Fibroblast of skin of back (primary cell): ENCODE measurements at regions not wholly inside any gene's neighbourhood (a gene's known extent, or its start where the extent isn't known, plus 50 kb on each side); places are given as distances from the start of the nearest gene placed in this dataset.

Experiments used
- DNase-seq: peaks from one replicate; pipeline ENCODE4 v3.0.0-alpha.2; 2013

DNA sequence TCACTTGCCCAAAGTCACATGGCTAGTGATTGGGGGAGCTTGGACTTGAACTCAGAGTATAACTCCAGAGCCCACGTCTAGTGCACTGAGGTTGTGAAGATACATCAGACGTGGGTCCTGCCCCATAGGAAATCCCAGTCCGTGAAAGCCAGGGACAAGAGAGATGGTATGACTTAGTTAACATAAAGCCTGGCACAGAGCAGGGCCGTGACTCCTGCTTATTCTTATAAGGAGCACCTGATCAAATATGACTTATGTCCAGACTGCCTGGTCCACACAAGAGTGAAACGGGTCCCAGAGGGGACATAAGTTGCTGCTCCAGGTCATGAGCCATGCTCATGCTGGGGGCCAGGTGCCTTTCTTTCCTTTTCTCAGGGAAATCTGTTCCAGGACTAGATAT, 166.3 kb upstream of the USP24 start:
- DNase-seq: no peak

DNA sequence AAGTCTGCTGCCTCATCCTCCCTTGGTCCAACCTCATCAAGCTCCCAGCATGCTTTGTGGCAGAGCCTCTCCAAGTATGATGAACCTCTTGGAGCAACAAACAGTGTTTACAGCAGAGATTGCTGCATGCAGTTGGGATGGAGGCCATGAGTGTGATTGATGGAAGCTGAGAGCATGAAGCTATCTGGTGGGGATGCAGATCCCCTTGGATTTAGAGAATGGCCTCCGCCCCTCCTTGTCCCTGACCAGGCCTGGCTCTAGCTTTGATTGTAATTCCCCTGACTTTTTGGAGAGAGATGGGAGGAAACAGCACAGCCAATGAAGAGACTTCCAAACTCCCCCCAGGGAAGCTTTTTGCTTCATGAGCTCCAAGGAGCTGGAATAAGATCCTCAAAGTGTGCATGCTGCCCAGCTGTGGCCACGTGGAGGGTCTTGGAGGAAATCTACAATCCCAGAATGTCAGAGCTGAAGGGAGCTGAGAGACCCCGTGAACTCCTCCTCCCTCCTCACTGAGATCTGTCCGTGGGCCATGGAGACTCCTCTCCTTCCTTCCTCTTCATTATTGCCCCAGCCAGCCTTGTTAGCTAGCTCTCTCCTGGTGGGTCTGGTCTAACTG, 165.3 kb upstream of the USP24 start:
- no peak for DNase-seq

DNA sequence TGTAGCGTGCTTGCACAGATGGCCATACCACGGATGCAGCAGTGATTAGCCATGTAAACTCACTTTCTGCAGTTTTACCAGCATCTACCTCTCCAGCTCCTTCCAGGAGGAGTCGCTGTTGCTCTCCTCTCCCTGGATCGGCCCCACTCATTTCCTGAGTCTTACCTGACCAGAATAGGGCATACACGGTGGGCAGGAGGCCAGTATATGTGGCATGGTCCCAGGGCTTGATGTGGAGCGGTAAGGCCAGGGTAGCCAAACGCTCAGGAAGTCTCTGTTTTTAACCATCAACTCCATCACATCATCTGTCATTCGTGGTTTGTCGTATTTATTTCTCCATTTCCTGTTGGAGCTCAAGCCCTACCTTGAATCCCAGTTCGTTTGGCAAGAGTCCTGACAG, 163.4 kb upstream of the USP24 start:
- DNase-seq: peak; percentile 25

DNA sequence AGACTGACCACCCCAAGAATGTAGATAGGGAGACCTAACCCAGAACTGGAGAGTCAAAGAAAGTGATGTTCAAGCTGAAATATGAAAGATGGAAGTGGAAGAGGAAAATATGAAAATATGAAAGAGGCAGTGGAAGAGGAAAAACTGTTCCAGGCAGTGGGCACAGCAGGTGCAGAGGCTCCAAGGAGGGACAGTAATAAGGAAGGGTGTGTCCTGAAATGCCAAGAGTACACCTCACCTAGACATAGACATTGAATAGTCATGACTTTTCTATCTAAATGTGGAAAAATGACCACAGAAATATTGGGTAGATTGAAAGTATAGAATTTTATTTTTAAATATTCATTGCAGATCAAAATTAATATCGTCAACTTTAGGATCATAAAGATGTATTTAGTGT, 161.7 kb upstream of the USP24 start:
- no peak for DNase-seq

DNA sequence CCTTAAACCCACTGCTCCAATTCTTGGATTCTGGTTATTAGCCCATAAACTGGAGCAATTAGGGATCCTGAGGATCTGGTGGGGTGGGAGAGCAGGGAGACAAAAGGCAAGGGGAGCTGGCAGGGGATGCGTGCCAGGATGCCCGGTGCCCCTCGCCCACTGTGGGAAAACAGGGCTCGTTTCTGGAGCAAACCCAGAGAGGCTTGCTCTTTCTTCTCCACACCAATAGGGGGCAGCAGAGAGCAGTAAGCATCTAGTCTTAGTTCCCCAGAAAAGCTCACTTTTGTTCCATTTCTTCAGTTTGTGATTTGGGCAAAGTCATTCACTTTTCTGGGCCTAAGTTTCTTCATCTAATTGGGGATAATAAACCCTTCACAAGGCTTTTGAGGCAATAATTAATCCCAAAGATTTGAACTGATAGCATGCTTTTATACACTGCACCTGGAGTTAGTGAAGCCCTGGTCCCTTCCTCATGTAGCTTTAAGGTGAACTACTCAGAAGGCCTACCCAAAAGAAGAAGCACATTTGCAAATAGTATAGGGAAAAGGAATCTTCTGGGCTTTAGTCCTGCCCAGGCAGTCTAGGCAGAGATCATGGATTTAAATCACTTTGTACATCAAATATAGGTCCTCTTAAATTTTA, 160.6 kb upstream of the USP24 start:
- DNase-seq: peak; percentile 51

DNA sequence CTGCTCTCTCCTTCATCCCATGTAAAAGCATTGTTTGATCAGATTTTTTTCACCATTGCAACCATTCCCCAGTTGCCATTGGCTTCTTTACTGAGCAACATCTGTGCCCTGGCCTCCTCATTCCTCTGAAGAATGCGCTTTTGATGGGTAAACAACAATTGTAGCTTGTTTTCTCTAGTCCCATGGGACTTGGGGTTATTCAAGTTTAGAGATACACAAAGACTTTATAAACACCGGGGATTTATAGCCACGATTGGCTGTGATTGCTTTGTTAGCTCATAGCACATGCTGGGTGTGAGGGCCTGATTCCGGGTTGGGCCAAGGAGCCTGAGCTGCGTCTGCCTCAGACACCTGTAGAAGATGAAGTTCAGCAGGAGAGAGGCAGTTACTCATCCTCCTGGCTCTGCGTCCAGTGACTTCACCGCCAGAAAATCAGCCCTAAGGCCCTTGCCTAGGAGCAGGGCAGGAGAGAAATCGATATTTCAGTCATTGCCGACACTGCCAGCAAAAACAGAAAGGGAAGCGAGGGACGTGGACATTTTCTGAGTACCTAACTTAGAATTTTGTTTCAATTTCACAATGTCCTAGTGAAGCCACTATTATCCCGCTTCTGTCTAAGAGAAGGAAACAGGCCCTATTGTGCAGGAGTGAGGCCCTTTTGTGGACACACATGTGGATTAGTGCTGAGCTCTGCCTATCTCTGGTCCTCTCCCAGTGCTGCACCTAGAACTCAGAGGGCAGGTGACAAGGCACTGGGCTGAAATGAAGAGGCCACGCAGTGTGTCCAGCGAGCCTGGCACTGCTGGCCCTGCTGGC, 159.8 kb upstream of the USP24 start:
- no peak for DNase-seq

DNA sequence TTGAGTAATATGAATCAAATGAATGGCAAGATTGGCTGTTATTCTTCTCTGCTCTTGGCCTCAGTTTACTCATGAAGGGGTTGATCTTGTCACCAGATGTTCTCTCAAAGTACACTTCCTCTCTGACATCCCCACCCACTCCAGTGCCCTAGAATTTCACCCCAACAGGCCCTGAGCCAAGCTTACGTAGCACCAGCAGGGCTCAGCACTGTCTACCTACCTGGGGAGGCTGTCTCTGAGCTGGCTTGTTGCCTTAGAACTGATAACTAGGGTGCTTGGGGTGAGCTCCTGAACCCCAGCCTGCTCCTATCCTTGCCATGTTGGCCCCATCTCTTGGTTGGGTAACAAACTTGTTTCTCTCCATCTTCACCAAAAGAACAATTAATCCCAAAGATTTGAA, 159.1 kb upstream of the USP24 start:
- DNase-seq: no peak

DNA sequence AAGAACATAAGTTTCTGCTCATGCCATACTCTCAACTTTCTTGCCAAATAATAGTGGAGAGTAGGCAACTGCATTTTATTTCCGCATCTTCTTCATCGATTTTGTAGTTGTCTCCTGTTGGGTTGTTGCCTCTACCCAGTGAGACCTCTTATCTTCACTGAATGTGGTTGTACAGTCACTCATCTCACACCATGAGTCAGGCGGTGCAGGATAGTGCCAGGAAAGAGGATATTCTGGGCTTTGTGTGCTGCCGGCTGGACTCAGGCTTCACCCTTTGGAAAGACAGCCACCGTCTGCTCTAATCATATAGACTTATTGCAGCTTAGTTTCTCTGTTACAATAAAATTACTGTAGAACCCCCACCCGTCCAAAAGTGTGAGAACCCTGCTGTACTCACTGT, 154.3 kb upstream of the USP24 start:
- peak; percentile 41 for DNase-seq

DNA sequence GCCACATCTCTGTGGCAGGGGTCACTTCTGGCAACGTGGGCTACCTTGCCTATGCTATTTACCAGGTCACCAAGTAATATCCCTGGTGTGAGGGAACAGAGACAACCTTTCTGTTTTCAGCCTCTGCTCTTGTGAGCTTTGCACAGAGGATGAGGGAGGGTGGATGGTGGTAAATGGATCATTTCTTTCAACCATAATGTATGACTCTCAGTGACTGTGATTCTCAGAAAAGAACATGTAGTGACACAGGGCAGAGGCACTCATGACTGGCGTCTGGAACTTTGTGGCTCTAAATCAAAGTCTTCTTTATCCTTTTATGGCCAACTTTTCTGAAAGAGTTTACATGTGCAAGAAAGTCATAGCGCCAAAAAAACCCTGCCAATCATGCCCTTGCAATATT, 153.5 kb upstream of the USP24 start:
- DNase-seq: no peak

DNA sequence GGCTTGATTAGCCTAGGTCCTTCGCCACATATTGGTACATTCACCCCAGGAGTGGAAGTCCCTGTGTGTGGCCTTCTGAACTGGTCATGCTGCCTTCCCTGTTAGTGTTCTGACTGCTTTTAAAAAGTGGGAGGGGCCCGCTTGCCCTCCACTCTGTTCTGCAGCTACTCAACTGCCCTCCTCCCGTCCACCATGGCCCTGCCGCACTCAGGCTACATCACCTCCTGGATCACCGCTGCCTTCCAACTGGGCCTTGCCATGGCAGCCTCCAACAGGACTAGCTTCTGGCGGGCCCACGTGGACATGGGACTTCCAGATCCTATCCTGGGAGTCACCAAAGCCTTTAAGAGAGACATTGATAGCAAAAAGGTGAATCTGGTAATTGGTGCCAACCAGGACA, 152.1 kb upstream of the USP24 start:
- DNase-seq: no peak

DNA sequence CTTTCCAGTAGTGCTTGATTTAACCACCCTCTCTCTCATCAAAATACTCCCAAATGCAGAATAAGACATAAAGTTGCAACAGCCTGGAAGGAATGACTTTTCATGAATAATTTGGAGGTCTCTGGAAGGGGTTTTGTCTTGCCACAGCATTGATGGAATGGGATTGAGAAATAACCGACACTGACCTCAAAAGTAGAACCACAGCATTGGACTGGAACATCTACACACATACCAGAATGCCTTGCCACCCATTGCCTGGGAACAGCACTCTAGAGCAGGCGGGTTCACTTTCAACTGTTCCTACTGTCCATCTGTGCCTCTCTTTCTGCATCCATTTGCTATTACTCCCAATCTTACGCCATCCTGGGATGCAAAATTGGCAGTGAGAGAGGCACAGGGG, 149.1 kb upstream of the USP24 start:
- no peak for DNase-seq

DNA sequence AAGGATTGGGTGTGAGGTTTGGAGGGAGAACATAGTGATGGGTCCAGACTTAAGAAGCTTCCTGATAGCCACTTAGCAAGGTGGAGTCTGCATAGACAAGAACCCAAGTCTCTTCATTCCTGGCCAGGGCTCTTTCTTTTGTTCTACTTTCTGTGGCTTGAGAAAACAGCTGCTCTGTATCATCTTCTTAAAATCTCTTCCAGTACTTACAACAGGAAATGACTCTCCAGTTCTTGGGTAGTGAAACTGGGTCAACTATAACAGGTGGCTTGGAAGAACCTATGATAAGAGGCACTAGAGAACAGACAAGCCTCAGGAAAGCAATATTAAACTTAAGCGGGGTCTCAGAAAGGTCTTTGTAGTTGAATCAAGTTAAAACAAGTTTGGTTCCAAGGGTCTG, 148.1 kb upstream of the USP24 start:
- peak; percentile 20 for DNase-seq

DNA sequence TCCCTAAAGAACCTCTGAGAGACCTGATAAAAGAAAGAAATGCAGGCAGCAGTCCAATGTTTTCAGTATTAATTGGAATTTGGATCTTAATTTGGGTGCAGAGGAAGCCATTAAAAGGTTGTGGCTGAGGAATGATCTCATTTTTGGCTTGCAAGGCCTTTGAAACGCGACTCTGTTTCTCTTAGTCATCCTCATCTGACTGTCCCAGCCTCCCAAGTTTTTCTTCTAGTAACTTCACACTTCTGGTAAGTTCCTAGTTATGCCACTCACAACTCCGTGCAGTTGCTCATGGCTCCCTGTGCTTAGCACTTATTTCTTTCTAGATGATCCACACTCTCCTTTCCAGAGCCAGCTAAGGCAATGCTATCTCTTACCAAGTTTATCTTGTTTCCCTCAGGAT, 147.4 kb upstream of the USP24 start:
- peak; percentile 58 for DNase-seq

DNA sequence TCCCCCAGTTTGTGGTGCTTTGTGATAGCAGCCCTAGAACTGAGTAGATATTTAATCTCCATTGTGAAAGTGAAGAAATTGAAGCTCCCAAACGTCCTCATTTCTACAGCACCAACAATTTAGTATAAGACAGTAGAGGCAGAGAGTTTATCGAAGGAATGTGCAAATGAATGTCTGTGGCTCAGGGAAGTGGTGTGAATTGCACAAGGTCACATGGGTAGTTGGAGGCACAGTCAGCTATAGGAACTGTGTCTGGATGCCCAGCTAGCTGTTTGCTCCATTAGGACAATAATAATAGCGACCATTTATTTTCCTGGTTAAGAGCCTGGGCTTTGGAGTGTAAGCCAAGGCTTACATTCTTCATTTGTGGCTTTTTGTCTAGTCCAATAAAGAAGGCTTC, 144.4 kb upstream of the USP24 start:
- DNase-seq: no peak

DNA sequence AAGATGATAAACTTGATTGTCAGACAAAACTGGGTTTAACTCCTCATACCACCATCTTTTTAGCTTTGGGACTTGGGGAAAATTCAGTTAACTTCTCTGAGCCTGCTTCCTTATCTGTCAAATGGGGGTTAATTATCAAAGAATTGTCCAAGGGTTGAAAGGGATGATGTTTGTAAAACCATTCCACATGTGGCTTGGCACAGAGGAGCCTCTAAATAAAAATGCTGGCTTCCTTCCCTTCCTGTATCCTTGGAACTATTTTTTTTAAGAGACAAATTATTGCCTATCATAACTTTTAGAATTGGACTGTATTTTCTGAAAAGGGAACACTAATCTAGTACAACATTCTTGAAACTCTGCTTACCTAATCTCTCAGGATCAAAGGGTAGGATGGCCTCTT, 143.4 kb upstream of the USP24 start:
- DNase-seq: no peak

DNA sequence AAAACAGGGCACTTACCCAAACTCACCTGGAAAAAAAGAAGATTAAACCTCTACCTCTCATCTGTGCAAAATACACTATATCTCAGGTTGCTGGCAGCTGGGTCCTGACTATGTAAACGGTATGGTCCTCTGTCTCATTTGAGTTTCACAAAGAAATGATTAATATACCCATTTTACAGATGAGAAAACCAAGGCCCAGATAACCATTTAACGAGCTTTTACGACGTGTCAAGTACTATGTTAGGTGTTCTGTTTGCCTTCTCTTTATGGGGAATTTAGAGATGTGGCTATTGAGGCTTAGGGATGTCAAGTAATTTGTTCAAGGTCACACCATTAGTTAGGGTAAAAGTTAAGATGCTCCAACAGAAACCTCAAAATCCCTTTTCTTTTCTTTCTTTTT, 140.4 kb upstream of the USP24 start:
- DNase-seq: no peak

DNA sequence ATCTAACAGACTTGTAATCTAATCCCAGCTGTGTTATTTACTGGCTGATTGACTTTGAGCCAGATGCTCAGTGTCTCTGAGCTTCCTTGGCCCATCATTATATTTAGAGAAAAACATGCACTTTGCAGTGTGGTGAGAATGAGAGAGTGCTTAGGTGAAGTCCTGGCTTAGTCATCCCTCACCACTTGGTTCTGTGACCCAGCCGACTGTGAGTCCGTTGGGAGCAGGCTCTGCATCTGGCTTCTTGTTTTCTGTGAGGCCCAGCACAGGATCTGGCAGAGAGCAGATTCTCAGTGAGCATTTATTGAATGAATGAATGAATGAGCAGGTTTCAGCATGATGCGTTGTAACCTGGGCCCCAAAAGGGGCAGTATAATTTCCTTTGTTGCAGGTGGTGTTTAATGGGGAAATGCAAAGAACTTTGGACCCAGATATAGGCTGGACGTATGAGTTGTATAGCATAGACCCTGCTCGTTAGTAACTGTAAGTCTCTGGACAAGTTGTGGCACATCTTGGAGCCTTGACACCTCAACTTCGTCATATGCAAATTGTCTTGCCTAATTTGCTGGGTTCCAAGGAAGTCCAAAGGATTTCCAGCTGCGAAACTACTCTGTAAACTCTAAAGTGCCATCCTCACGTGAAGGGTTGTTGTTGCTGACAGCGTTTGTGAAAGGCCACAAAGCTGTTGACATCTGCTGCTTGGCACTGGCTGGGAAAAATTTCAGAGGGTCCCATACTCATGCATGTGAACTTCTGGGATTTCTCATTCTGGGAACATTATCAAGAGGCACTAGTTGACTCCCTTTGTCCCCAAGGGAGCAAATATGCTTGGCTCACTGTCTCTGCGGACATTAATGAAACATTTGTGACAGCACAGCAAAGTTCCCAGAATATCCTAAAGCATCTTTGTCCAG, 138.8 kb upstream of the USP24 start:
- DNase-seq: no peak

DNA sequence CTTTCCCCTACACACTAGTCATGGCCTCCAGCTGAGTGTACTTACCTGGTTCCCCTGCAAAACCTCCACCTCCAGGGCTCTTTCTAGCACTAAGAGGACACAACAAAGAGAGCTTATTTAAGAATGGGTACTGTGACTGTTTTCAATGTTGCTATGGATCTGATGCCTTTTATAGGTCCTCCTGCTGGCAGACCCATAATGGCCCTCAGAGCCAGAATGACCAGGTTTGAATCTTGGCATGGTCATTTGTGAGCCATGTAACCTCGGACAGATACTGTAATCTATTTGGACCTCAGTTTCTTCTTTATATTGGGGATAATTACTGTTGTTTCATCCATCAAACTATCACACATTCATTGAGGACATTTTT, 137.6 kb upstream of the USP24 start:
- no peak for DNase-seq

DNA sequence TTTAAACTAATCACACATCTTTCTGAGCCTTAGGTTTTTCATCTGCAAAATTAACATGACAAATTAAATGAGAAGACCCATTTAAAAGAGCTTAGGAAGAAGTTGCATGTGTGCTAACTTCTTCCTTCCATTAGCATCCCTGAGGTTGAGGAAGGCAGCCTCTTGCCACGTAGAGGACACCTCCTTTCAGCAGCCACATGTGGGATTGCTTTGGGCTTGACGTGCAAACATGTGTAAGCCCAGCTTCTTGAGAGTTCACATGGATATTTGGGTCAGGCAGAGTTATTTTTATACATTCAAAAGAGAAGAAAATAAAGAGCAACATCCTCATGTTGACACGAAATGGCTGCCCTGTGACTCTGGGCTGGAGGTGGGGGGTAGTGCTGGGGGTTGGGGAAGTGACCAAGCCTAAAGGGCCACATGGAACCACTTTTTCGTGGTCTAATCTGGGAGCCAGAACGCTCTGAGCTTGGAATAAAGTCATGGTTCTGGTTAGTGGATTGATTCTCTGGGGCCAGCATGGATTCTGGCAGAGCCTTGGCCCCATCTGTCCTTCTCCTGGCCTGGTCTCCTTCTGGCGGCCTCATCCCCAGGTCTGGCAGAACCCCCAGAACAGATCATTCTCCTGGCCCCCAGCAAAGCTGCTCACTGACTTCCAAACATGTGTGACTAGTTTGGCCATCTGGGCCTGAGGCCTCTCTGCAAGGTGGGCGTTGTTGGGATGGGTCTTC, 137.1 kb upstream of the USP24 start:
- DNase-seq: no peak

DNA sequence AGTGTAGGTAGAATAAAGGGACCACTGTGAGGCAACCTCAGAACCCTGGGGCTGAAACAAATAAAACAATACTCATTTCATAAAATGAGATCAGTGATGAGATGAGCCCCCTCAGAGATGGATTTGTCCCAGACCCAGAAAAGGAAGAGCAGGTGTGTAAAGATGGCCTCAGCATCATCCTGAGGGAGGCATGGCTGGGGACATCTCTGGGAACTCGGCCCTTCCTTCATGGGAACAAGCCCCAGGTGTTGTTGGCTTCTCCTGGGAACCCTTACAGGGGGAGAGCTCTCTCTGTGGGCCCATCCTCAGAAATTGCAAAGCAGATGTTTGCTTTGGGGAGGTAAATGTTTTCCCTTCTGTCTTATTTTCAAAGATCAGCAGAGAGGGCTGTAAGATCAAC, 133.2 kb upstream of the USP24 start:
- no peak for DNase-seq

DNA sequence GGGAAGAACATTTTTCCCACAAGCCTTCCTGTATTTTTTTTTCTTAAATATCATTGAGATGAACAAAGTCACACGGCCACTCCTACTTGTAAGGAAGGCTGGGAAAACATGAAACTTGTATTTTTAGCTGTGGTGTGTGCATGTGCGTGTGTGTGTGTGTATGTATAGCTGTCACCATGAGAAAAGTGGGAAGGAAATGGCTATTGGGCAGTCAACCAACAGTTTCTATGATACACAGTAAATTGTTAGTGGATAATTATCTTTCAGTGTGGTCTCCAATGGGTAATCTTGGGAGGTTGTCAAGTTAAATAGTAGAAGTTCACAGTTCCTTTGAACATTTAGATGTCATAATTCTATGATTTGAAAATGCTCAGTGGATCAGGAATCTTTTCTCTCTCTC, 132.7 kb upstream of the USP24 start:
- peak; percentile 72 for DNase-seq

DNA sequence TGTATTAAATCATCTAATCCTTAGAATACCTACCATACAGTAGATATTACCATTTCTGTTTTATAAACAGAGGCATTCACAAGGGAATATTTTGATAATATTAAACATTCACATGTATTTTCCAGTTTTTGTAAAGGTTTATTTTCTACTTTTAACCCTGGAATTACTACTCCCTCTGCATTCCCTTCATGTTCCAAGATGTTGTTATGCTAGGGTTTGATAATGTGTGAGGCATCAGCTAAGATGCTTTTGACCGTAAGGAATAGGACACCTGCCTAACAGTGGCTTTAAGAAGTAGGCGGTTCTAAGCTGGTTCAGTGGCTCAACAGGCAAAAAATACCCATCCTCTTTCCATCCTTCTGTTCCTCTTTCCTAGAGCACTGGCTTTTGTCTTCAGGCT, 131.9 kb upstream of the USP24 start:
- no peak for DNase-seq
